GM12878 (cell line): ENCODE measurements at regions not wholly inside any gene's neighbourhood (a gene's known extent, or its start where the extent isn't known, plus 50 kb on each side); places are given as distances from the start of the nearest gene placed in this dataset.

Experiments used
- CTCF ChIP-seq, 3 experiments: IDR thresholded peaks in 2 of 3; conservative IDR thresholded peaks in 1 of 3; 2 replicates each; pipeline ENCODE4 v1.5.1; 2011; ENCODE audit warnings: low read depth in 3 of 3, low read length in 3 of 3, mild to moderate bottlenecking in 3 of 3, control low read depth in 2 of 3, moderate library complexity in 2 of 3, inconsistent platforms in 1 of 3, mixed read lengths in 1 of 3; ENCODE audit not compliant: control insufficient read depth in 2 of 3, insufficient read depth in 1 of 3; ENCODE audit errors: extremely low read depth in 1 of 3
- KDM1A ChIP-seq: fragments of 200-600 bp; sonication (generic); IDR thresholded peaks from 2 replicates; pipeline ENCODE4 v1.6.1; 2016; ENCODE audit warnings: borderline replicate concordance
- RCOR1 ChIP-seq: conservative IDR thresholded peaks from 2 replicates; pipeline ENCODE4 v1.6.1; 2012; ENCODE audit warnings: low read depth, low read length, improper control_type of control experiment

- TF ChIP-seq RCOR1 (no peak), CTCF (IDR thresholded peaks at IDR 0.05 in 2 of 3, conservative IDR thresholded peaks at IDR 0.05 in 1 of 3; ENCODE audit: control insufficient read depth in 2 of 3, extremely low read depth in 1 of 3, insufficient read depth in 1 of 3, low read depth in 3 of 3, low read length in 3 of 3) (no peak), KDM1A (no peak)
Measured at GRCh38 chr1:101437800-101438199, 201.0 kb downstream of the S1PR1 start.
